ENCODE measurements at regions not wholly inside any gene's neighbourhood (a gene's known extent, or its start where the extent isn't known, plus 50 kb on each side); places are given as distances from the start of the nearest gene placed in this dataset.

- Mint-ChIP-seq H3K27ac (ENCODE audit: unreplicated experiment) (no peak overlapping the region), H3K36me3 (ENCODE audit: low read depth) (no peaks in the 10 kb centered on the region), H3K4me1 (ENCODE audit: low read depth) (peaks cover 12% of the 10 kb centered on the region), H3K9me3 (ENCODE audit: low read depth) (no peaks in the 10 kb centered on the region), H3K4me3 (ENCODE audit: unreplicated experiment) (no peak overlapping the region), H3K27me3 (ENCODE audit: low read depth) (peaks cover 24% of the 10 kb centered on the region)
- no peak for DNase-seq (ENCODE audit: low spot score)
- TF ChIP-seq CTCF (IDR thresholded peaks at IDR 0.05) = no peak
Observed at GRCh38 chr11:32331792-32332191, 103.5 kb downstream of the WT1 start.

- Mint-ChIP-seq H3K4me1 (ENCODE audit: low read depth) (peaks cover 12% of the 10 kb centered on the region), H3K4me3 (ENCODE audit: unreplicated experiment) (peak overlapping the region; percentile 77), H3K27ac (ENCODE audit: unreplicated experiment) (no peak overlapping the region), H3K27me3 (ENCODE audit: low read depth) (peaks cover 20% of the 10 kb centered on the region), H3K36me3 (ENCODE audit: low read depth) (no peaks in the 10 kb centered on the region), H3K9me3 (ENCODE audit: low read depth) (no peaks in the 10 kb centered on the region)
- no peak for DNase-seq (ENCODE audit: low spot score)
- no peak for TF ChIP-seq CTCF (IDR thresholded peaks at IDR 0.05)
Observed at GRCh38 chr11:32332990-32333319, 102.4 kb downstream of the WT1 start.

GRCh38 chr11:32333320-32333991 lies 101.9 kb downstream of the WT1 start:
- H3K9me3 Mint-ChIP-seq (ENCODE audit: low read depth) = no peaks in the 10 kb centered on the region
- peak overlapping the region; percentile 77 for H3K4me3 Mint-ChIP-seq (ENCODE audit: unreplicated experiment)
- peak; percentile 90 for DNase-seq (ENCODE audit: low spot score)
- peak; percentile 76 for TF ChIP-seq CTCF (IDR thresholded peaks at IDR 0.05)
- H3K36me3 Mint-ChIP-seq (ENCODE audit: low read depth) = no peaks in the 10 kb centered on the region
- peaks cover 12% of the 10 kb centered on the region for H3K4me1 Mint-ChIP-seq (ENCODE audit: low read depth)
- peaks cover 20% of the 10 kb centered on the region for H3K27me3 Mint-ChIP-seq (ENCODE audit: low read depth)
- H3K27ac Mint-ChIP-seq (ENCODE audit: unreplicated experiment) = no peak overlapping the region

- no peak for DNase-seq (ENCODE audit: low spot score)
- peaks cover 18% of the 10 kb centered on the region for H3K27me3 Mint-ChIP-seq (ENCODE audit: low read depth)
- H3K27ac Mint-ChIP-seq (ENCODE audit: unreplicated experiment) = no peak overlapping the region
- no peak overlapping the region for H3K4me3 Mint-ChIP-seq (ENCODE audit: unreplicated experiment)
- TF ChIP-seq CTCF (IDR thresholded peaks at IDR 0.05) = peak; percentile 52
- peaks cover 12% of the 10 kb centered on the region for H3K4me1 Mint-ChIP-seq (ENCODE audit: low read depth)
- H3K36me3 Mint-ChIP-seq (ENCODE audit: low read depth) = no peaks in the 10 kb centered on the region
- no peaks in the 10 kb centered on the region for H3K9me3 Mint-ChIP-seq (ENCODE audit: low read depth)
Observed at GRCh38 chr11:32334822-32335221, 100.5 kb downstream of the WT1 start.

Data from chondrocyte (in vitro differentiated cells).